ENCODE measurements at regions not wholly inside any gene's neighbourhood (a gene's known extent, or its start where the extent isn't known, plus 50 kb on each side); places are given as distances from the start of the nearest gene placed in this dataset.

DNA sequence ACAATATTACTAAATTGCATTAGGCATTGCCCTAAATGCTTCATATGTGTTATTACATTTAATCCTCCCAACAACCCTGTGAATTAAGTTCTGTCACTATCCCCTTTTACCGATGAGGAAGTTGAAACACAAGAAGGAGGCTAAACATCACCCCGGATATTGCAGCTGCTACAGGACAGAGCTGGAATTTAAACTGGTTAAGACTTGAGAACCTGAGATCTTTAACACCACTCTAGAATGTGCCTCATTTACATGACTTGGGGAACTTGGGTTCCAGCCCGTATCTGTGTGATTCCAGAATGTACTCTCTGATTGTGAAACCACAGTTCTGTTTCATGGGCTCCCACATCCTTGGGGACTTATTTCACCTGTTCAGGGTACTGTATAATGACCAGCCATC, 165.1 kb upstream of the PPARGC1A start:
- 84% methylated on average over 3 of the region's 3 CpGs for WGBS
- no peaks in the 10 kb centered on the region for H3K9me3 ChIP-seq (ENCODE audit: control insufficient read depth in 4 of 4, low read length in 3 of 4)
- peaks cover 0 to 30% (median 7%) of the 10 kb centered on the region in 4 donors for H3K4me1 ChIP-seq (ENCODE audit: control insufficient read depth in 4 of 4, insufficient read depth in 4 of 4, low read length in 3 of 4)
- no peak overlapping the region for H3K9ac ChIP-seq (ENCODE audit: low read depth in 1 of 2, low read length in 2 of 2)
- H3K27ac ChIP-seq (ENCODE audit: low read depth in 1 of 2, low read length in 2 of 2), result no peak overlapping the region
- TF ChIP-seq TAF1 (conservative IDR thresholded peaks at IDR 0.05) (no peak), RAD21 (IDR thresholded peaks at IDR 0.05) (no peak), SP1 (IDR thresholded peaks at IDR 0.05) (no peak), RXRA (IDR thresholded peaks at IDR 0.05) (no peak), NR2F2 (IDR thresholded peaks at IDR 0.05) (no peak), FOXA2 (IDR thresholded peaks at IDR 0.05) (no peak), GABPA (IDR thresholded peaks at IDR 0.05 in 1 of 2, conservative IDR thresholded peaks at IDR 0.05 in 1 of 2) (no peak)
- TF ChIP-seq, protein P1, sequence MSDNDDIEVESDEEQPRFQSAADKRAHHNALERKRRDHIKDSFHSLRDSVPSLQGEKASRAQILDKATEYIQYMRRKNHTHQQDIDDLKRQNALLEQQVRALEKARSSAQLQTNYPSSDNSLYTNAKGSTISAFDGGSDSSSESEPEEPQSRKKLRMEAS (IDR thresholded peaks at IDR 0.05), result no peak
- TF ChIP-seq, protein P2, sequence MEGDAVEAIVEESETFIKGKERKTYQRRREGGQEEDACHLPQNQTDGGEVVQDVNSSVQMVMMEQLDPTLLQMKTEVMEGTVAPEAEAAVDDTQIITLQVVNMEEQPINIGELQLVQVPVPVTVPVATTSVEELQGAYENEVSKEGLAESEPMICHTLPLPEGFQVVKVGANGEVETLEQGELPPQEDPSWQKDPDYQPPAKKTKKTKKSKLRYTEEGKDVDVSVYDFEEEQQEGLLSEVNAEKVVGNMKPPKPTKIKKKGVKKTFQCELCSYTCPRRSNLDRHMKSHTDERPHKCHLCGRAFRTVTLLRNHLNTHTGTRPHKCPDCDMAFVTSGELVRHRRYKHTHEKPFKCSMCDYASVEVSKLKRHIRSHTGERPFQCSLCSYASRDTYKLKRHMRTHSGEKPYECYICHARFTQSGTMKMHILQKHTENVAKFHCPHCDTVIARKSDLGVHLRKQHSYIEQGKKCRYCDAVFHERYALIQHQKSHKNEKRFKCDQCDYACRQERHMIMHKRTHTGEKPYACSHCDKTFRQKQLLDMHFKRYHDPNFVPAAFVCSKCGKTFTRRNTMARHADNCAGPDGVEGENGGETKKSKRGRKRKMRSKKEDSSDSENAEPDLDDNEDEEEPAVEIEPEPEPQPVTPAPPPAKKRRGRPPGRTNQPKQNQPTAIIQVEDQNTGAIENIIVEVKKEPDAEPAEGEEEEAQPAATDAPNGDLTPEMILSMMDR (IDR thresholded peaks at IDR 0.05; ENCODE audit: low read depth, low read length, missing input control), result no peak
- TF ChIP-seq, protein P3, sequence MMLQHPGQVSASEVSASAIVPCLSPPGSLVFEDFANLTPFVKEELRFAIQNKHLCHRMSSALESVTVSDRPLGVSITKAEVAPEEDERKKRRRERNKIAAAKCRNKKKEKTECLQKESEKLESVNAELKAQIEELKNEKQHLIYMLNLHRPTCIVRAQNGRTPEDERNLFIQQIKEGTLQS (IDR thresholded peaks at IDR 0.05), result no peak
- TF ChIP-seq, protein P4, sequence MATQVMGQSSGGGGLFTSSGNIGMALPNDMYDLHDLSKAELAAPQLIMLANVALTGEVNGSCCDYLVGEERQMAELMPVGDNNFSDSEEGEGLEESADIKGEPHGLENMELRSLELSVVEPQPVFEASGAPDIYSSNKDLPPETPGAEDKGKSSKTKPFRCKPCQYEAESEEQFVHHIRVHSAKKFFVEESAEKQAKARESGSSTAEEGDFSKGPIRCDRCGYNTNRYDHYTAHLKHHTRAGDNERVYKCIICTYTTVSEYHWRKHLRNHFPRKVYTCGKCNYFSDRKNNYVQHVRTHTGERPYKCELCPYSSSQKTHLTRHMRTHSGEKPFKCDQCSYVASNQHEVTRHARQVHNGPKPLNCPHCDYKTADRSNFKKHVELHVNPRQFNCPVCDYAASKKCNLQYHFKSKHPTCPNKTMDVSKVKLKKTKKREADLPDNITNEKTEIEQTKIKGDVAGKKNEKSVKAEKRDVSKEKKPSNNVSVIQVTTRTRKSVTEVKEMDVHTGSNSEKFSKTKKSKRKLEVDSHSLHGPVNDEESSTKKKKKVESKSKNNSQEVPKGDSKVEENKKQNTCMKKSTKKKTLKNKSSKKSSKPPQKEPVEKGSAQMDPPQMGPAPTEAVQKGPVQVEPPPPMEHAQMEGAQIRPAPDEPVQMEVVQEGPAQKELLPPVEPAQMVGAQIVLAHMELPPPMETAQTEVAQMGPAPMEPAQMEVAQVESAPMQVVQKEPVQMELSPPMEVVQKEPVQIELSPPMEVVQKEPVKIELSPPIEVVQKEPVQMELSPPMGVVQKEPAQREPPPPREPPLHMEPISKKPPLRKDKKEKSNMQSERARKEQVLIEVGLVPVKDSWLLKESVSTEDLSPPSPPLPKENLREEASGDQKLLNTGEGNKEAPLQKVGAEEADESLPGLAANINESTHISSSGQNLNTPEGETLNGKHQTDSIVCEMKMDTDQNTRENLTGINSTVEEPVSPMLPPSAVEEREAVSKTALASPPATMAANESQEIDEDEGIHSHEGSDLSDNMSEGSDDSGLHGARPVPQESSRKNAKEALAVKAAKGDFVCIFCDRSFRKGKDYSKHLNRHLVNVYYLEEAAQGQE (IDR thresholded peaks at IDR 0.05), result no peak
- no peaks in the 10 kb centered on the region for H3K36me3 ChIP-seq (ENCODE audit: control insufficient read depth in 4 of 4, insufficient read depth in 3 of 4, low read depth in 1 of 4, low read length in 3 of 4)
- DNase-seq (ENCODE audit: low spot score), result no peak
- no peaks in the 10 kb centered on the region for H3K27me3 ChIP-seq (ENCODE audit: control insufficient read depth in 4 of 4, insufficient read depth in 4 of 4, low read length in 3 of 4)
- no peak overlapping the region for H3K4me3 ChIP-seq (ENCODE audit: low read depth in 1 of 3, low read length in 3 of 3)

DNA sequence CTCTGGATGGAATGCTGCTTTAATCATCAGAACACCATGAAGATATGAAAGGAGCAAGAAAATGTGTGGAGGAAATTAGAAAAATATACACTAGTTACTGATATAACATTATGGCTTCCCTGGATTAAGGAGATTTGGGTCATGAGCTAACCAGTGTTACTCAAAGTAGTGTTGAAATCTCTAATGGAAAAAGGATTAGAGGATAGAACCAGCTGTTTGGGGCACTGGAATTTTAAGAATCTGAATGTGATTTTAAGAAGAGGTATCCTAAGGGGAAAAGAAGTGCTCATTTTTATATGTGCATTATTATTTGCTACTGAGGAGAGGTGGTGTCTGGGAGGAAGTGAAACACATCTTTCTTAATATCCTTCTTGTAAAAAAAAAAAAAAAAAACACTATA, 164.1 kb upstream of the PPARGC1A start:
- H3K4me3 ChIP-seq (ENCODE audit: low read depth in 1 of 3, low read length in 3 of 3), result no peak overlapping the region
- DNase-seq (ENCODE audit: low spot score), result no peak
- H3K9ac ChIP-seq (ENCODE audit: low read depth in 1 of 2, low read length in 2 of 2), result no peak overlapping the region
- H3K27me3 ChIP-seq (ENCODE audit: control insufficient read depth in 4 of 4, insufficient read depth in 4 of 4, low read length in 3 of 4), result no peaks in the 10 kb centered on the region
- H3K4me1 ChIP-seq (ENCODE audit: control insufficient read depth in 4 of 4, insufficient read depth in 4 of 4, low read length in 3 of 4), result peaks cover 0 to 21% (median 7%) of the 10 kb centered on the region in 4 donors
- H3K27ac ChIP-seq (ENCODE audit: low read depth in 1 of 2, low read length in 2 of 2), result no peak overlapping the region
- H3K9me3 ChIP-seq (ENCODE audit: control insufficient read depth in 4 of 4, low read length in 3 of 4), result no peaks in the 10 kb centered on the region
- no peaks in the 10 kb centered on the region for H3K36me3 ChIP-seq (ENCODE audit: control insufficient read depth in 4 of 4, insufficient read depth in 3 of 4, low read depth in 1 of 4, low read length in 3 of 4)
- TF ChIP-seq FOXA2 (IDR thresholded peaks at IDR 0.05) (no peak), FOXA1 (IDR thresholded peaks at IDR 0.05) (no peak), HNF4A (conservative IDR thresholded peaks at IDR 0.05) (no peak), YY1 (IDR thresholded peaks at IDR 0.05) (no peak), RXRA (IDR thresholded peaks at IDR 0.05) (no peak), JUND (IDR thresholded peaks at IDR 0.05) (no peak), RAD21 (IDR thresholded peaks at IDR 0.05) (no peak), TAF1 (conservative IDR thresholded peaks at IDR 0.05) (no peak), HNF4G (IDR thresholded peaks at IDR 0.05) (no peak), GABPA (IDR thresholded peaks at IDR 0.05 in 1 of 2, conservative IDR thresholded peaks at IDR 0.05 in 1 of 2) (no peak), SP1 (IDR thresholded peaks at IDR 0.05) (no peak)
- TF ChIP-seq, protein P2 (IDR thresholded peaks at IDR 0.05; ENCODE audit: low read depth, low read length, missing input control), result no peak
- TF ChIP-seq, protein P1 (IDR thresholded peaks at IDR 0.05), result no peak
- TF ChIP-seq, protein P5, sequence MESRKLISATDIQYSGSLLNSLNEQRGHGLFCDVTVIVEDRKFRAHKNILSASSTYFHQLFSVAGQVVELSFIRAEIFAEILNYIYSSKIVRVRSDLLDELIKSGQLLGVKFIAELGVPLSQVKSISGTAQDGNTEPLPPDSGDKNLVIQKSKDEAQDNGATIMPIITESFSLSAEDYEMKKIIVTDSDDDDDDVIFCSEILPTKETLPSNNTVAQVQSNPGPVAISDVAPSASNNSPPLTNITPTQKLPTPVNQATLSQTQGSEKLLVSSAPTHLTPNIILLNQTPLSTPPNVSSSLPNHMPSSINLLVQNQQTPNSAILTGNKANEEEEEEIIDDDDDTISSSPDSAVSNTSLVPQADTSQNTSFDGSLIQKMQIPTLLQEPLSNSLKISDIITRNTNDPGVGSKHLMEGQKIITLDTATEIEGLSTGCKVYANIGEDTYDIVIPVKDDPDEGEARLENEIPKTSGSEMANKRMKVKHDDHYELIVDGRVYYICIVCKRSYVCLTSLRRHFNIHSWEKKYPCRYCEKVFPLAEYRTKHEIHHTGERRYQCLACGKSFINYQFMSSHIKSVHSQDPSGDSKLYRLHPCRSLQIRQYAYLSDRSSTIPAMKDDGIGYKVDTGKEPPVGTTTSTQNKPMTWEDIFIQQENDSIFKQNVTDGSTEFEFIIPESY (IDR thresholded peaks at IDR 0.05), result no peak
- TF ChIP-seq, protein P4 (IDR thresholded peaks at IDR 0.05), result no peak
- TF ChIP-seq, protein P3 (IDR thresholded peaks at IDR 0.05), result no peak
